SU-DHL-6 (cell line): ENCODE measurements at regions not wholly inside any gene's neighbourhood (a gene's known extent, or its start where the extent isn't known, plus 50 kb on each side); places are given as distances from the start of the nearest gene placed in this dataset.

Source experiments
- H2AFZ ChIP-seq: fragments of 200-600 bp; sonication (generic); 2 replicates; pipeline ENCODE4 v1.6.1; 2014; ENCODE audit warnings: low read depth, mild to moderate bottlenecking, moderate library complexity, mixed read lengths, antibody characterized with exemption, low read length; ENCODE audit not compliant: severe bottlenecking
- H3F3A ChIP-seq: fragments of 200-600 bp; shearing (Covaris generic); 2 replicates; pipeline ENCODE4 v1.6.0; 2016; ENCODE audit warnings: antibody characterized with exemption, mild to moderate bottlenecking; ENCODE audit not compliant: insufficient read depth
- H3K27ac ChIP-seq: fragments of 200-600 bp; sonication (generic); 2 replicates; pipeline ENCODE4 v1.5.1; 2016; ENCODE audit warnings: low read depth, mild to moderate bottlenecking, low read length, moderate library complexity, mixed read lengths
- H3K27me3 ChIP-seq: fragments of 200-600 bp; sonication (generic), shearing (Covaris generic); 2 replicates; pipeline ENCODE4 v1.6.0; 2014; ENCODE audit warnings: mild to moderate bottlenecking, low read length
- H3K36me3 ChIP-seq: fragments of 200-600 bp; sonication (generic); 2 replicates; pipeline ENCODE4 v1.6.1; 2014; ENCODE audit warnings: mild to moderate bottlenecking, low read length, mixed read lengths
- H3K4me2 ChIP-seq: fragments of 300-600, 200-600 bp; shearing (Covaris generic), sonication (generic); 2 replicates; pipeline ENCODE4 v1.6.0; 2014; ENCODE audit warnings: low read length, low read depth, mild to moderate bottlenecking; ENCODE audit not compliant: poor library complexity, severe bottlenecking
- H3K4me3 ChIP-seq: fragments of 200-600 bp; sonication (generic); 2 replicates; pipeline ENCODE4 v1.5.1; 2014; ENCODE audit warnings: antibody characterized with exemption, low read length, mild to moderate bottlenecking, mixed read lengths; ENCODE audit not compliant: insufficient read depth, poor library complexity, severe bottlenecking
- H3K79me2 ChIP-seq: fragments of 200-600 bp; sonication (generic); 2 replicates; pipeline ENCODE4 v1.6.1; 2014; ENCODE audit warnings: mild to moderate bottlenecking, low read length, moderate library complexity; ENCODE audit not compliant: insufficient read depth
- H3K9ac ChIP-seq: fragments of 200-600 bp; sonication (generic); 2 replicates; pipeline ENCODE4 v1.7.0; 2014; ENCODE audit warnings: mild to moderate bottlenecking, low read length
- H3K9me2 ChIP-seq: fragments of 200-600 bp; sonication (generic); replicated peaks from 2 replicates; pipeline ENCODE4 v1.6.1; 2014; ENCODE audit warnings: low read length; ENCODE audit not compliant: insufficient read depth
- H3K9me3 ChIP-seq: fragments of 200-600 bp; sonication (generic); 2 replicates; pipeline ENCODE4 v1.6.1; 2014; ENCODE audit warnings: low read length, mixed read lengths; ENCODE audit not compliant: insufficient read depth
- H4K20me1 ChIP-seq: fragments of 200-600 bp; sonication (generic); 2 replicates; pipeline ENCODE4 v1.6.1; 2014; ENCODE audit warnings: low read depth, mild to moderate bottlenecking, antibody characterized with exemption, low read length, moderate library complexity, mixed read lengths
- CTCF ChIP-seq: fragments of 200-600 bp; sonication (generic); IDR thresholded peaks from one replicate; pipeline ENCODE4 v1.5.1; 2017; ENCODE audit warnings: antibody characterized with exemption, mild to moderate bottlenecking, low read length, moderate library complexity; ENCODE audit not compliant: insufficient read depth, poor library complexity, severe bottlenecking
- EZH2phosphoT487 ChIP-seq: fragments of 200-600 bp; sonication (generic), shearing (Covaris generic); conservative IDR thresholded peaks from 2 replicates; pipeline ENCODE4 v1.6.1; 2018; ENCODE audit warnings: mild to moderate bottlenecking, antibody characterized with exemption, low read length, moderate library complexity, mixed read lengths

- Histone ChIP-seq H3F3A (no peaks in the 10 kb centered on the region), H3K27ac (no peak overlapping the region), H3K9me2 (no peaks in the 10 kb centered on the region), H4K20me1 (no peaks in the 10 kb centered on the region), H3K9me3 (no peaks in the 10 kb centered on the region), H2AFZ (no peak overlapping the region), H3K27me3 (no peaks in the 10 kb centered on the region), H3K79me2 (no peaks in the 10 kb centered on the region), H3K36me3 (no peaks in the 10 kb centered on the region), H3K9ac (no peak overlapping the region), H3K4me2 (no peak overlapping the region), H3K4me3 (no peak overlapping the region)
- no peak for TF ChIP-seq CTCF
- TF ChIP-seq EZH2phosphoT487, result no peak
Observed at GRCh38 chr4:53821179-53821851, 230.0 kb upstream of the LNX1 start.

- no peaks in the 10 kb centered on the region for H3F3A ChIP-seq
- no peaks in the 10 kb centered on the region for H3K9me2 ChIP-seq
- no peak overlapping the region for H3K27ac ChIP-seq
- H3K9ac ChIP-seq, result no peak overlapping the region
- H3K9me3 ChIP-seq, result no peaks in the 10 kb centered on the region
- H3K36me3 ChIP-seq, result no peaks in the 10 kb centered on the region
- no peak overlapping the region for H3K4me3 ChIP-seq
- H3K27me3 ChIP-seq, result no peaks in the 10 kb centered on the region
- H2AFZ ChIP-seq, result no peak overlapping the region
- no peak for TF ChIP-seq EZH2phosphoT487
- no peak for TF ChIP-seq CTCF
- H3K79me2 ChIP-seq, result no peaks in the 10 kb centered on the region
- no peaks in the 10 kb centered on the region for H4K20me1 ChIP-seq
- H3K4me2 ChIP-seq, result no peak overlapping the region
Observed at GRCh38 chr4:53818104-53818503, 226.8 kb upstream of the LNX1 start.

GRCh38 chr4:53816561-53816960 lies 225.3 kb upstream of the LNX1 start:
- Histone ChIP-seq H3K9me2 (no peaks in the 10 kb centered on the region), H3K9ac (no peak overlapping the region), H3K9me3 (no peaks in the 10 kb centered on the region), H3K4me2 (no peak overlapping the region), H3F3A (no peaks in the 10 kb centered on the region), H3K4me3 (no peak overlapping the region), H2AFZ (no peak overlapping the region), H4K20me1 (no peaks in the 10 kb centered on the region), H3K79me2 (no peaks in the 10 kb centered on the region), H3K36me3 (no peaks in the 10 kb centered on the region), H3K27ac (no peak overlapping the region), H3K27me3 (no peaks in the 10 kb centered on the region)
- no peak for TF ChIP-seq EZH2phosphoT487
- TF ChIP-seq CTCF, result no peak
